SK-MEL-5 (cell line): ENCODE measurements at regions not wholly inside any gene's neighbourhood (a gene's known extent, or its start where the extent isn't known, plus 50 kb on each side); places are given as distances from the start of the nearest gene placed in this dataset.

Experiments
- DNase-seq: peaks from one replicate; pipeline ENCODE4 v3.0.0-alpha.2; 2016; ENCODE audit warnings: low read depth, low spot score
- in situ Hi-C: cut with HindIII; loops from 2 replicates; pipeline ENCODE4 v1.10.0; 2016; ENCODE audit warnings: low sequenced_read_pairs, high pct_unique_total_duplicates, low pct_unique_long_range_greater_than_20kb

- DNase-seq, result no peak
- in situ Hi-C loops, result no loop called here
These were observed 924.0 kb upstream of the INTU start for GRCh38 chr4:126708716-126709115.

GRCh38 chr4:126710935-126711334, 921.8 kb upstream of the INTU start:
- DNase-seq, result no peak
- in situ Hi-C loops, result no loop called here

GRCh38 chr4:126715067-126715466, 917.7 kb upstream of the INTU start:
- in situ Hi-C loops, result no loop called here
- DNase-seq, result no peak

GRCh38 chr4:126715681-126716080, 917.1 kb upstream of the INTU start:
- DNase-seq, result no peak
- in situ Hi-C loops, result no loop called here

- DNase-seq, result no peak
These were observed 914.6 kb upstream of the INTU start for GRCh38 chr4:126718136-126718535.

GRCh38 chr4:126719852-126720251, 912.9 kb upstream of the INTU start:
- in situ Hi-C loops, result no loop called here
- DNase-seq, result no peak

More at GRCh38 chr4:126718136-126718535, 914.6 kb upstream of the INTU start:
- in situ Hi-C loops, result no loop called here

GRCh38 chr4:126725906-126726305, 906.9 kb upstream of the INTU start:
- in situ Hi-C loops, result no loop called here
- DNase-seq, result no peak

GRCh38 chr4:126727461-126727860, 905.3 kb upstream of the INTU start:
- in situ Hi-C loops, result no loop called here
- no peak for DNase-seq

GRCh38 chr4:126731062-126731461, 901.7 kb upstream of the INTU start:
- in situ Hi-C loops, result no loop called here
- DNase-seq, result no peak

GRCh38 chr4:126733301-126733700, 899.5 kb upstream of the INTU start:
- in situ Hi-C loops, result no loop called here
- DNase-seq, result no peak

GRCh38 chr4:126734465-126734864, 898.3 kb upstream of the INTU start:
- no peak for DNase-seq
- in situ Hi-C loops, result no loop called here

- no peak for DNase-seq
- in situ Hi-C loops, result no loop called here
These were observed 897.2 kb upstream of the INTU start for GRCh38 chr4:126735294-126736132.

- in situ Hi-C loops, result no loop called here
- DNase-seq, result no peak
These were observed 896.6 kb upstream of the INTU start for GRCh38 chr4:126736133-126736518.

- in situ Hi-C loops, result no loop called here
These were observed 894.7 kb upstream of the INTU start for GRCh38 chr4:126737899-126738526.

GRCh38 chr4:126738527-126738923, 894.2 kb upstream of the INTU start:
- in situ Hi-C loops, result no loop called here
- no peak for DNase-seq

More at GRCh38 chr4:126737899-126738526, 894.7 kb upstream of the INTU start:
- DNase-seq, result no peak

- no peak for DNase-seq
- in situ Hi-C loops, result no loop called here
These were observed 893.8 kb upstream of the INTU start for GRCh38 chr4:126738926-126739325.

- in situ Hi-C loops, result no loop called here
- DNase-seq, result no peak
These were observed 892.1 kb upstream of the INTU start for GRCh38 chr4:126740687-126741086.

- no peak for DNase-seq
- in situ Hi-C loops, result no loop called here
These were observed 890.7 kb upstream of the INTU start for GRCh38 chr4:126742048-126742447.

- in situ Hi-C loops, result no loop called here
- DNase-seq, result no peak
These were observed 889.9 kb upstream of the INTU start for GRCh38 chr4:126742885-126743284.
